IMR-90 (cell line): ENCODE measurements at regions not wholly inside any gene's neighbourhood (a gene's known extent, or its start where the extent isn't known, plus 50 kb on each side); places are given as distances from the start of the nearest gene placed in this dataset.

Source experiments
- ATAC-seq: fragments of 200-7000 bp; cut with Tn5 transposase; 2 replicates; pipeline ENCODE4 v1.9.1; 2020; ENCODE audit warnings: low read depth, mild to moderate bottlenecking, moderate library complexity
- BruUV-seq: library from RNA; stranded (reverse); fragments of 400-500 nt; replicated peaks from 2 replicates; lab custom pipeline; 2021; lab: Mats Ljungman, UMichigan
- CTCF ChIA-PET: fragments of 300-600 bp; formaldehyde crosslinking; extraction: SDS; loops from one replicate; lab custom pipeline; 2021; ENCODE audit warnings: antibody characterized with exemption; lab: Yijun Ruan, JAX
- POLR2A ChIA-PET: fragments of 300-600 bp; sonication (Branson Sonifier 250); formaldehyde crosslinking; loops from one replicate; lab custom pipeline; 2022; ENCODE audit warnings: antibody characterized with exemption; ENCODE audit not compliant: unreplicated experiment; lab: Charles Lee
- DNase-seq: peaks from one replicate; pipeline ENCODE4 v3.0.0; 2013
- H2AFZ ChIP-seq: replicated peaks from 2 replicates; pipeline ENCODE3; 2013; ENCODE audit warnings: low read length, mild to moderate bottlenecking; ENCODE audit not compliant: poor library complexity
- H2AK5ac ChIP-seq: 2 replicates; pipeline ENCODE4 v1.6.1; 2013; ENCODE audit warnings: low read depth, low read length, inconsistent platforms
- H2AK9ac ChIP-seq: replicated peaks from 2 replicates; pipeline ENCODE3; 2013; ENCODE audit warnings: mild to moderate bottlenecking, low read depth, low read length, moderate library complexity; ENCODE audit not compliant: poor library complexity
- H2BK120ac ChIP-seq: 2 replicates; pipeline ENCODE4 v1.6.1; 2013; ENCODE audit warnings: low read depth, low read length, inconsistent platforms
- H2BK15ac ChIP-seq: 3 replicates; pipeline ENCODE4 v1.6.1; 2013; ENCODE audit warnings: low read depth, low read length, inconsistent platforms
- H2BK20ac ChIP-seq: 2 replicates; pipeline ENCODE4 v1.6.1; 2013; ENCODE audit warnings: low read depth, mild to moderate bottlenecking, inconsistent platforms, low read length, moderate library complexity
- H2BK5ac ChIP-seq: 2 replicates; pipeline ENCODE4 v1.6.1; 2013; ENCODE audit warnings: mild to moderate bottlenecking, low read depth, low read length, inconsistent platforms; ENCODE audit not compliant: poor library complexity, severe bottlenecking
- H3K14ac ChIP-seq: replicated peaks from 2 replicates; pipeline ENCODE4 v1.6.1; 2013; ENCODE audit warnings: low read depth, low read length, inconsistent platforms
- H3K18ac ChIP-seq: 2 replicates; pipeline ENCODE4 v1.6.1; 2013; ENCODE audit warnings: low read depth, low read length, control low read depth
- H3K23ac ChIP-seq: 2 replicates; pipeline ENCODE4 v1.6.1; 2013; ENCODE audit warnings: low read depth, low read length, inconsistent platforms
- H3K27ac ChIP-seq: 2 replicates; pipeline ENCODE4 v1.5.1; 2013; ENCODE audit warnings: mild to moderate bottlenecking, control low read depth, low read length; ENCODE audit not compliant: insufficient read depth
- H3K27me3 ChIP-seq: 2 replicates; pipeline ENCODE4 v1.6.1; 2013; ENCODE audit warnings: low read length; ENCODE audit not compliant: control insufficient read depth, insufficient read depth
- H3K36me3 ChIP-seq: 2 replicates; pipeline ENCODE4 v1.6.1; 2013; ENCODE audit warnings: low read length, mixed read lengths; ENCODE audit not compliant: control insufficient read depth, insufficient read depth
- H3K4ac ChIP-seq: 2 replicates; pipeline ENCODE4 v1.6.1; 2013; ENCODE audit warnings: low read depth, low read length, inconsistent platforms
- H3K4me1 ChIP-seq: 2 replicates; pipeline ENCODE4 v1.6.1; 2013; ENCODE audit warnings: low read length, mixed read lengths; ENCODE audit not compliant: control insufficient read depth, insufficient read depth
- H3K4me2 ChIP-seq: 2 replicates; pipeline ENCODE4 v1.6.1; 2013; ENCODE audit warnings: low read depth, mild to moderate bottlenecking, control low read depth, low read length, moderate library complexity
- H3K4me3 ChIP-seq: 2 replicates; pipeline ENCODE4 v1.5.1; 2013; ENCODE audit warnings: low read depth, mild to moderate bottlenecking, control low read depth, low read length, moderate library complexity; ENCODE audit not compliant: insufficient read depth
- H3K56ac ChIP-seq: 2 replicates; pipeline ENCODE4 v1.6.1; 2013; ENCODE audit warnings: low read length, inconsistent platforms; ENCODE audit not compliant: insufficient read depth; ENCODE audit errors: extremely low read depth
- H3K79me1 ChIP-seq, 2 experiments: 2 replicates each; pipeline ENCODE4 v1.6.1; 2013; ENCODE audit warnings: low read length in 2 of 2, inconsistent platforms in 1 of 2, low read depth in 1 of 2
- H3K9ac ChIP-seq: 2 replicates; pipeline ENCODE4 v1.6.1; 2013; ENCODE audit warnings: low read depth, low read length, control low read depth
- H3K9me1 ChIP-seq: 2 replicates; pipeline ENCODE4 v1.6.1; 2013; ENCODE audit warnings: low read length, inconsistent platforms; ENCODE audit not compliant: insufficient read depth
- H3K9me3 ChIP-seq: 2 replicates; pipeline ENCODE4 v1.6.1; 2013; ENCODE audit warnings: low read length; ENCODE audit not compliant: control insufficient read depth, insufficient read depth
- H4K20me1 ChIP-seq: 2 replicates; pipeline ENCODE4 v1.6.1; 2013; ENCODE audit warnings: low read length, inconsistent platforms; ENCODE audit not compliant: insufficient read depth
- H4K5ac ChIP-seq: 2 replicates; pipeline ENCODE4 v1.6.1; 2013; ENCODE audit warnings: mild to moderate bottlenecking, low read depth, low read length, control low read depth
- H4K8ac ChIP-seq, 2 experiments: 2 replicates each; pipeline ENCODE4 v1.6.1; 2013; ENCODE audit warnings: low read depth in 2 of 2, low read length in 2 of 2, control low read depth in 1 of 2, inconsistent platforms in 1 of 2
- H4K91ac ChIP-seq: 2 replicates; pipeline ENCODE4 v1.6.1; 2013; ENCODE audit warnings: low read depth, low read length, inconsistent platforms; ENCODE audit not compliant: insufficient read depth
- MXI1 ChIP-seq: IDR thresholded peaks from 2 replicates; pipeline ENCODE4 v1.6.1; 2012; ENCODE audit warnings: low read depth, mild to moderate bottlenecking, low read length, moderate library complexity, borderline replicate concordance
- NFE2L2 ChIP-seq: fragments of 150-350 bp; IDR thresholded peaks from 2 replicates; pipeline ENCODE4 v1.6.1; 2016; ENCODE audit warnings: low read depth, mild to moderate bottlenecking, low read length
- RAD21 ChIP-seq: IDR thresholded peaks from 2 replicates; pipeline ENCODE4 v1.6.1; 2012; ENCODE audit warnings: low read length, improper control_type of control experiment
- WGBS, 2 experiments: methylation state at CpG; one replicate each; pipeline versions ENCODE4 v1.1.5 to v1.1.7; 2013; ENCODE audit warnings: missing lambda C conversion rate in 2 of 2; ENCODE audit not compliant: insufficient read length in 1 of 2; ENCODE audit errors: extremely low coverage in 2 of 2; 5-methylcytosine and 5-hydroxymethylcytosine counted together
- dilution Hi-C: fragments of 300-500 bp; cut with HindIII; formaldehyde crosslinking; loops from one replicate; pipeline ENCODE4 v1.14.3; 2018; ENCODE audit warnings: low sequenced_read_pairs; ENCODE audit not compliant: unreplicated experiment
- in situ Hi-C: fragments of 300-500 bp; cut with MboI; formaldehyde crosslinking; loops from 3 replicates; pipeline ENCODE4 v1.14.3; 2019; ENCODE audit warnings: low sequenced_read_pairs, inconsistent platforms, mixed read lengths
- intact Hi-C: fragments of 100-400 bp; cut with micrococcal nuclease; formaldehyde crosslinking; loops from 2 replicates; pipeline ENCODE4 v1.10.0; 2022

DNA sequence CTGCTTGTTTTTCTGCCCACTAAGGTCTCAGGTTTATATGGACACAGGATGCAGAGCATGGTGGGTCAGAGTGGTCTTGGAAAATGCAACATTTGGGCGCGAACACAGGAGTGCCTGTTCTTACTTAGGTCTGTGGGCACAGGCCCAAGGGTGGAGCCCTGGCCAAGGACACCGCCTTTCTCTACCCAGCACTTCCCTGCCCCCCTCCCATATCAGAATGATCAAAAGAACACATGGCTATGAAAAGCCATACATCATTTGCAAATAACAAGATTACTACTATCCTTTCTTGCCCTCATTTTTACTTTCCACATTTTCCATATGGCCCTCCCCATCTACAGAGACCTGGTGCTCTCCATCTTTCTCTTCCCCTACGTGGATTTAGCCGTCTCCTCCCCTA is 162.2 kb downstream of the ENC1 start:
- Histone ChIP-seq H3K9ac (no peak overlapping the region), H3K27ac (no peak overlapping the region), H3K4me2 (no peak overlapping the region), H3K4me3 (no peak overlapping the region), H2AFZ (no peak overlapping the region), H2AK9ac (no peak overlapping the region), H4K8ac (no peak overlapping the region), H2AK5ac (no peak overlapping the region), H2BK5ac (no peak overlapping the region), H3K4me1 (no peaks in the 10 kb centered on the region), H2BK15ac (no peak overlapping the region), H3K56ac (no peak overlapping the region), H3K14ac (no peak overlapping the region), H3K79me1 (no peaks in the 10 kb centered on the region), H3K4ac (no peak overlapping the region), H3K36me3 (no peaks in the 10 kb centered on the region), H2BK120ac (no peak overlapping the region), H4K20me1 (no peaks in the 10 kb centered on the region), H3K23ac (no peak overlapping the region), H3K18ac (no peak overlapping the region), H4K91ac (no peak overlapping the region), H3K9me3 (no peaks in the 10 kb centered on the region), H4K5ac (no peak overlapping the region), H3K27me3 (peaks cover 7% of the 10 kb centered on the region), H2BK20ac (no peak overlapping the region), H3K9me1 (no peaks in the 10 kb centered on the region)
- TF ChIP-seq NFE2L2 (no peak), MXI1 (no peak), RAD21 (no peak)
- intact Hi-C loops (no loop called here), dilution Hi-C loops (no loop called here), in situ Hi-C loops (no loop called here)
- DNase-seq (no peak), ATAC-seq (no peak)
- ChIA-PET CTCF (no interaction called here), POLR2A (no interaction called here)
- 49% methylated on average over 3 of the region's 5 CpGs; no CpG with 5 or more reads in 1 of the 2 experiments for WGBS, 2 experiments
- no TSS peak for BruUV-seq
